ENCODE measurements at regions not wholly inside any gene's neighbourhood (a gene's known extent, or its start where the extent isn't known, plus 50 kb on each side); places are given as distances from the start of the nearest gene placed in this dataset.
"Not testable (repeated sequence)": the region's sequence is repeated elsewhere in the genome, so short reads cannot be mapped to it uniquely, and the experiment has no call there.

DNA sequence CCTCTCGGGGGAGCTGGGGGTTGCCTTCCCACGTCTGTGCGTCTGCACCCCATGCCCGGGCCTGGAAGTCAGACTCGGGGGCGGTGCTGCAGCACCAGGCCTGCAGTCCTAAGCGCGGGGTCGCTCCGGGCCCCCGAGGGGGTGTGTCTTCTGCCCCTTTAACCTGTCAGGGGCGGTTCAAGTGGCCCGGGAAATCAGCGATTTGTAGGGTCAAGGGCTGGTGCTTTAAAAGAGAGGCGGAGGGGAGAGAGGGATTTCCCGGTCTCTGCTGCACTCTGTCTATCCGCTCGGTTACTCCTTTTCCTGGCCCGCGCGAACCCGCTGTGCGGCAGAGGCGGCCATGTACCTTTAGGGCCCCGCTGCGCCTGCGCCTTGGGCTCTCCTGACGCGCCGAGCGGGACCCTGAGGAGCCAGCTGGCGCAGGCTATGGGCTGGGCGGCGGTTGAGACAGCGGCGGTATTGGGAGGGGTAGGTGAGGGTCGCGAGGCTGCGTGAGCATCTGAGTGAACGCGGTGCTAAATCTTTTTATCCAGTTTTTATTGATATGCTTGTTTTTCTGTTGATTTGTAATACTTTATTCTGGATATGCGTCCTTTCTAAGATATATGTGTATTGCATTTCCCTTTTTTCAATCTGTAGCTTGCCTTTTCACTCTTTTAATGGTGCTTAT, 243.5 kb upstream of the NOTCH2NLA start:
- TF ChIP-seq EZH2 (IDR thresholded peaks at IDR 0.05; ENCODE audit: borderline replicate concordance, low read length), result not testable (repeated sequence)
- TF ChIP-seq, protein P1, sequence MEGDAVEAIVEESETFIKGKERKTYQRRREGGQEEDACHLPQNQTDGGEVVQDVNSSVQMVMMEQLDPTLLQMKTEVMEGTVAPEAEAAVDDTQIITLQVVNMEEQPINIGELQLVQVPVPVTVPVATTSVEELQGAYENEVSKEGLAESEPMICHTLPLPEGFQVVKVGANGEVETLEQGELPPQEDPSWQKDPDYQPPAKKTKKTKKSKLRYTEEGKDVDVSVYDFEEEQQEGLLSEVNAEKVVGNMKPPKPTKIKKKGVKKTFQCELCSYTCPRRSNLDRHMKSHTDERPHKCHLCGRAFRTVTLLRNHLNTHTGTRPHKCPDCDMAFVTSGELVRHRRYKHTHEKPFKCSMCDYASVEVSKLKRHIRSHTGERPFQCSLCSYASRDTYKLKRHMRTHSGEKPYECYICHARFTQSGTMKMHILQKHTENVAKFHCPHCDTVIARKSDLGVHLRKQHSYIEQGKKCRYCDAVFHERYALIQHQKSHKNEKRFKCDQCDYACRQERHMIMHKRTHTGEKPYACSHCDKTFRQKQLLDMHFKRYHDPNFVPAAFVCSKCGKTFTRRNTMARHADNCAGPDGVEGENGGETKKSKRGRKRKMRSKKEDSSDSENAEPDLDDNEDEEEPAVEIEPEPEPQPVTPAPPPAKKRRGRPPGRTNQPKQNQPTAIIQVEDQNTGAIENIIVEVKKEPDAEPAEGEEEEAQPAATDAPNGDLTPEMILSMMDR (IDR thresholded peaks at IDR 0.05; ENCODE audit: low read length), result not testable (repeated sequence)
